ENCODE measurements at regions not wholly inside any gene's neighbourhood (a gene's known extent, or its start where the extent isn't known, plus 50 kb on each side); places are given as distances from the start of the nearest gene placed in this dataset.
"Not testable (repeated sequence)": the region's sequence is repeated elsewhere in the genome, so short reads cannot be mapped to it uniquely, and the experiment has no call there.

- no peak for TF ChIP-seq CTCF (IDR thresholded peaks at IDR 0.05)
- no peaks in the 10 kb centered on the region for H3K27me3 ChIP-seq
- H3K4me1 ChIP-seq (ENCODE audit: control insufficient read depth in 1 of 2, insufficient read depth in 1 of 2, low read depth in 1 of 2, low read length in 1 of 2) = no peaks in the 10 kb centered on the region
- no peak overlapping the region for H3K27ac ChIP-seq
- H3K9me3 ChIP-seq = no peaks in the 10 kb centered on the region
- no peak overlapping the region for H3K4me3 ChIP-seq (ENCODE audit: low read depth in 1 of 2, low read length in 1 of 2)
- no peaks in the 10 kb centered on the region for H3K36me3 ChIP-seq
Measured at GRCh38 chr18:1062588-1062987, 157.9 kb downstream of the ADCYAP1 start.

GRCh38 chr18:1075322-1075721, 170.7 kb downstream of the ADCYAP1 start:
- H3K9me3 ChIP-seq = no peaks in the 10 kb centered on the region
- no peaks in the 10 kb centered on the region for H3K36me3 ChIP-seq
- H3K27ac ChIP-seq = no peak overlapping the region
- H3K4me1 ChIP-seq (ENCODE audit: control insufficient read depth in 1 of 2, insufficient read depth in 1 of 2, low read depth in 1 of 2, low read length in 1 of 2) = no peaks in the 10 kb centered on the region
- no peak overlapping the region for H3K4me3 ChIP-seq (ENCODE audit: low read depth in 1 of 2, low read length in 1 of 2)
- no peak for TF ChIP-seq CTCF (IDR thresholded peaks at IDR 0.05)
- H3K27me3 ChIP-seq = no peaks in the 10 kb centered on the region

GRCh38 chr18:1075876-1076275, 171.2 kb downstream of the ADCYAP1 start:
- no peaks in the 10 kb centered on the region for H3K36me3 ChIP-seq
- TF ChIP-seq CTCF (IDR thresholded peaks at IDR 0.05) = no peak
- H3K4me1 ChIP-seq (ENCODE audit: control insufficient read depth in 1 of 2, insufficient read depth in 1 of 2, low read depth in 1 of 2, low read length in 1 of 2) = no peaks in the 10 kb centered on the region
- H3K27ac ChIP-seq = no peak overlapping the region
- no peaks in the 10 kb centered on the region for H3K27me3 ChIP-seq
- H3K9me3 ChIP-seq = no peaks in the 10 kb centered on the region
- no peak overlapping the region for H3K4me3 ChIP-seq (ENCODE audit: low read depth in 1 of 2, low read length in 1 of 2)

GRCh38 chr18:1078301-1078700, 173.6 kb downstream of the ADCYAP1 start:
- TF ChIP-seq CTCF (IDR thresholded peaks at IDR 0.05) = no peak

GRCh38 chr18:1083675-1084074, 179.0 kb downstream of the ADCYAP1 start:
- H3K27me3 ChIP-seq; H3K9me3 ChIP-seq; H3K27ac ChIP-seq; H3K4me1 ChIP-seq (ENCODE audit: control insufficient read depth in 1 of 2, insufficient read depth in 1 of 2, low read depth in 1 of 2, low read length in 1 of 2); H3K36me3 ChIP-seq; H3K4me3 ChIP-seq (ENCODE audit: low read depth in 1 of 2, low read length in 1 of 2): not testable (repeated sequence)

More at GRCh38 chr18:1078301-1078700, 173.6 kb downstream of the ADCYAP1 start:
- Histone ChIP-seq H3K4me1 (ENCODE audit: control insufficient read depth in 1 of 2, insufficient read depth in 1 of 2, low read depth in 1 of 2, low read length in 1 of 2) (no peaks in the 10 kb centered on the region), H3K4me3 (ENCODE audit: low read depth in 1 of 2, low read length in 1 of 2) (no peak overlapping the region), H3K27ac (no peak overlapping the region), H3K9me3 (no peaks in the 10 kb centered on the region), H3K36me3 (no peaks in the 10 kb centered on the region), H3K27me3 (no peaks in the 10 kb centered on the region)

GRCh38 chr18:1090758-1091157, 186.1 kb downstream of the ADCYAP1 start:
- H3K9me3 ChIP-seq = no peaks in the 10 kb centered on the region
- H3K4me3 ChIP-seq (ENCODE audit: low read depth in 1 of 2, low read length in 1 of 2) = no peak overlapping the region
- TF ChIP-seq CTCF (IDR thresholded peaks at IDR 0.05) = no peak
- H3K36me3 ChIP-seq = no peaks in the 10 kb centered on the region
- no peaks in the 10 kb centered on the region for H3K27me3 ChIP-seq
- no peaks in the 10 kb centered on the region for H3K4me1 ChIP-seq (ENCODE audit: control insufficient read depth in 1 of 2, insufficient read depth in 1 of 2, low read depth in 1 of 2, low read length in 1 of 2)
- no peak overlapping the region for H3K27ac ChIP-seq
